ENCODE measurements at regions not wholly inside any gene's neighbourhood (a gene's known extent, or its start where the extent isn't known, plus 50 kb on each side); places are given as distances from the start of the nearest gene placed in this dataset.
"Not testable (repeated sequence)": the region's sequence is repeated elsewhere in the genome, so short reads cannot be mapped to it uniquely, and the experiment has no call there.

- not testable (repeated sequence) for TF ChIP-seq CTCF (IDR thresholded peaks at IDR 0.05); NR2C2 (CRISPR knock-in tag; IDR thresholded peaks at IDR 0.05); GABPB1 (CRISPR knock-in tag; IDR thresholded peaks at IDR 0.05); USF2 (CRISPR knock-in tag; IDR thresholded peaks at IDR 0.05); TEAD4 (CRISPR knock-in tag; IDR thresholded peaks at IDR 0.05); ZNF281 (CRISPR knock-in tag; IDR thresholded peaks at IDR 0.05); ZNF396 (CRISPR knock-in tag; IDR thresholded peaks at IDR 0.05; ENCODE audit: borderline replicate concordance); CREB1 (CRISPR knock-in tag; IDR thresholded peaks at IDR 0.05); ARID4B (CRISPR knock-in tag; IDR thresholded peaks at IDR 0.05; ENCODE audit: borderline replicate concordance); MAX (CRISPR knock-in tag; IDR thresholded peaks at IDR 0.05); MLX (CRISPR knock-in tag; IDR thresholded peaks at IDR 0.05); TCF7 (CRISPR knock-in tag; IDR thresholded peaks at IDR 0.05; ENCODE audit: low read depth); CREM (CRISPR knock-in tag; IDR thresholded peaks at IDR 0.05); ZNF512 (CRISPR knock-in tag; IDR thresholded peaks at IDR 0.05; ENCODE audit: borderline replicate concordance)
Measured at GRCh38 chrX:1847000-1847399, 232.1 kb downstream of the ASMT start.
